ENCODE measurements at regions not wholly inside any gene's neighbourhood (a gene's known extent, or its start where the extent isn't known, plus 50 kb on each side); places are given as distances from the start of the nearest gene placed in this dataset.
"Not testable (repeated sequence)": the region's sequence is repeated elsewhere in the genome, so short reads cannot be mapped to it uniquely, and the experiment has no call there.

DNA sequence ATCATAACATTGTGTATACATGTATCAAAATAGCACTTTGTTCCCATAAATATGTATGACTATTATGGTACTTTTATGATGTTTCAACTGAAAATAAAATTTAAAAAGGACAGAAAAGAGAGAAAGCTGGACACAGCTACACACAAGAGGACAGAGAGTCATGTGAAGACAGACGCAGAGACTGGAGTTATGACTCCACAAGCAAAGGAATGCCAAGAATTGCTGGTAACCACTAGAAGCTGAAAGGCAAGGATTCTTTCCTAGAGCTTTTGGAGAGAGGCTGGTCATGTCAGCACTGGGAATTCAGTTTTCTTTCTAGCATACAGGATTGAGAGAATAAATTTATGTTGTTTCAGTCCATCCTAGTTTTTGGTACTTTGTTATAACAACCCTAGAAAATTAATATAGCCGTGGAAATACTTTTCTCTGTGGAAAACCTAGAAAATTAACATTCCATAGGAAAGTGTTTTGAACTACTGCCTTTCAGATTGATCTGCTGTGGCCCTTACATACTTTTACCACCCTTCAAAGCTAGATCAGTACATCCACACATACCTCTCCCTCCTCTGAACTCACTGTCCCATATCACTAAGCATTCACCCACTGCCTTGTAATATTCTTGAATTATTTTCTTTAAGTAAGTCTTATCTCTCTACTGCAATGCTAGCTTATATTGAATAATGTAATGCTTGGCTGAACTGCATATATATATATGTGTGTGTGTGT lies 575.3 kb downstream of the IPMK start:
- DNase-seq (ENCODE audit: low read depth in 2 of 2) = no peak

DNA sequence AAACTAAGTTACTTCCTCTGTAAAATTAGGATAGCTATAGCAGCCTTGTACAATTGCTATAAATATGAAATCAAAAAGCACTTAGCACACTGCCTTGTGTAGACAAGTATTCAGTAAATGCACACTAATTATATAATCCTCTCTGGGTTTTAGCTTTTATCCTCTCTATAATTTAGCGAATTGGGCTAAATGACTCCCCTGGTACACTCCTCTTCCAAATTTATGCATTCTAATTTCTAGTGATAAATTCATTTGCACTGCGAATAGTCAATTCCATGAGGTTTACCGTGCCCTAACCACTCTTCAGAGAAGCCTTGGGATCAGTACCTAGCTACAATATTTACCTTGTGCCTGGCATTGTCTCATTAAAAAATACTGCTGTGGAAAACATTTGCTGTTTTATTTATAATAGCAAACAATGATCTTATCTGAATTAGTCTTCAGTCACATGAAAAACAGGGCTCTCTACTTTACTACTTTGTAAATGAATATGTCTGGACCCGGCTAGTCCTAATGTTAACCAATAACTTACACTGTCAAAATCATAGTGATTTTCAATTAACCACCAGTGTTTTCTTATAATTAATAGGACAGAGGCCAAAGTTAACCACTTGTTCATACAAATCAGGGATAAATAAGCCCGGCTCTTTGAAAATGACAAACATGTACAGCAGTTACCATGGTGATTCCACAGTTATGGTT lies 577.9 kb downstream of the IPMK start:
- DNase-seq (ENCODE audit: low read depth in 2 of 2) = no peak

DNA sequence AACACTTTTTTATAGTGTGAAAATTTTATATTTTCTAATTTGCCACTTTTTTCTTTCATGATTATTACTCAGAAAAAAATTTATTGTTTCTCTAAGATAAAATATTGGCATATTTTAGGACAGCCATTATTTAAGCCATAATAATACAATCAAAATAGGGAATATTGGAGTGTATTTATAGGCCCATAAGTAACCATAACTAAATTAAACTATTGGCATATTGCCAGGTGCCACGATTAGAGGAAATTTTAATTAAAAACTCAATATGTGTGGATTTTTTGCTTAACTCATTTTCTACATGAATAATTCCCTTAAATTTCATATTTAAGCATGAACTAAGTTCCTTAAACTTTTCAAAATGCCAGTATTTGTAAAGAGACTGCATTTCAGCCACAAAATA lies 587.8 kb downstream of the IPMK start:
- DNase-seq (ENCODE audit: low read depth in 2 of 2) = no peak

DNA sequence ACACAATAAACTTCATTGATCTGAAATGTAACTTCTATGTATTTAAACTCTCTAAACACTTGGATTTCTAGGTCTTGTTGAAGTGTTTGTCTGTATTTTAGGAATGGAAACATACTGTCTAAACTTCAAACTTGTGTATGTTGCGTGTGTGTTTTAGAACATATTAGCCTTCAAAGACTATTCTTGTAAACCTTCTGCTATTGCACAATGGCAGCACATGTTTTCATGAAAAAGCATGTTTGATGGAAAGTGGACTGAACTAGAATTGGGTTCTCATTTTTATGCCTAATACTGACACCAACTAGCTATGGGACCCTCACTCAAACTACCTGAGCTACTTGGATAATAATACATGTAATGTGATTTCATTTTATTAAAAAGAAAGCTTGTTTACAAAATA lies 592.6 kb downstream of the IPMK start:
- no peak for DNase-seq (ENCODE audit: low read depth in 2 of 2)

DNA sequence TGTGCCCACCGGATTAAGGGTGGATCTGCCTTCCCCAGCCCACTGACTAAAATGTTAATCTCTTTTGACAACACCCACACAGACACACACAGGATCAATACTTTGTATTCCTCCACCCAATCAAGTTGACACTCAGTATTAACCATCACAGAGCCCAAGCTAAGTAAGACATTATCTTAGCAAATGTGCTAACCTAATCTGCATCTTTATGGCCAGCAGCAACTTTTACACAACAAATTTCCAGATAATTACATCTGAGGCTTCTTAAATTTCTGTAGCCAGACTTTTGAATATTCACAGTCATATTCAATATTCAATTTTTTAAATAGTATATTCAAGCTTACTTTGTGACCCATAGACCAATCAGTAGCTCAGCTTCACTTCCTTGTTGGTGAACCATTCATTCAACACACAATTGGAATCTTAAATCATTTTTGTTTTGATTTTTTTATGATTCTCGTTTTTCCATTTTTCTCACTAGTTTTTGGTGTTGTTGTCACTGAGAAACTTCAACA lies 594.2 kb downstream of the IPMK start:
- DNase-seq (ENCODE audit: low read depth in 2 of 2) = no peak

DNA sequence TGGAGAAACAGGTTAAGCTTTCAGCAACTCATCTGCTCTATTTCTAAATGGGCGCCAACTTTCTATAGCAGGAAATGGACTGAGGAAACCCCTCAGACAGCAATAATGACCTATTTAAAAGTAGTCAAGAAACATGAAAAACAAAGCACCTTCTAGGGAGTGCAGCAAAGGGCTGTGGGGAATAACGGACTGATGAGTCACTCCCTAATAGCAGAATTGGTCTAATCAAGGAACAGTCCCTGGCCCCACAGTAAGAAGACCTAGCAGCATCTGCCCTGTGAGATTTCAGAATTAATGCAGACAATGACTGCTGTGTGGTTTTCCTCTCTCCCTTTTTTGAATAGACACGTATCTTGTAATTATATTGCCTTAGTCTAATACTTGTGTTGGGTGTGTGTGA lies 602.9 kb downstream of the IPMK start:
- DNase-seq (ENCODE audit: low read depth in 2 of 2) = no peak

DNA sequence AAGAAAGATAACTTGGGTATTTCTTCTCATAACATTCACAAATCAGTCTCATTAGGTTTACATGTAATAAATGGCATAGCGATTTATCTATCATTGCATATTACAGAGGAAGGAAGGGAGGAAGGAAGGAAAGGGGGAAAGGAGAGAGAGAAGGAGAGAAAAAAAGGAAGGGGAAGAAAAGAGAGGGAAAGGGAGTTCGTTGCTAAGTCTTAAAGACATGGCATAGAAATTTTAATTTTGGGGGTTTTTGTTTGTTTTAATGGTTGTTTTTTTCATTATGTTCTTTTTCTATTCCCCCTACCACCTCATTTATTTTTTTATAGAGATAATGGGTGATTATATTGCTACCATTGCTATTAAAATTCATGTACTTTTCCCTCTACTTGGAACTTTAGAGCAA lies 604.3 kb downstream of the IPMK start:
- DNase-seq (ENCODE audit: low read depth in 2 of 2) = no peak

DNA sequence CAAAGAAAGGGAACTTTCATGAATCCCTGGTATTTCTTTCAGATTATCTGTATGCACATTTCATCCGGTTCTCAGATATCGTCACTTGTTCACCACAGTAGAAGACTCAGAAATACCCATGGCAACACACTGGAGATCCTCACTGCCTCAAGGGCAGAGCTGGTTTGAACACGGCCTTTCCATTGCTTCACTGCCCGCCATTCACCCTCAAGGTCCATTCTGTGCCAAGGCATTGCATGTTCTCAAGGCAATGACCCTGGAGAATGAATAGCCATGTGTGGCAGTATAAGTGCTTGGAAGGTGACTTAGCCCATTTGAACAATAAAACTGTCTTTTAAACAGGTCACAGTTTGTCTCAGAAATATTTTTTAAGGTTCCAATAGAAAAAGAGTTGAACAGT lies 606.5 kb downstream of the IPMK start:
- DNase-seq (ENCODE audit: low read depth in 2 of 2) = no peak

DNA sequence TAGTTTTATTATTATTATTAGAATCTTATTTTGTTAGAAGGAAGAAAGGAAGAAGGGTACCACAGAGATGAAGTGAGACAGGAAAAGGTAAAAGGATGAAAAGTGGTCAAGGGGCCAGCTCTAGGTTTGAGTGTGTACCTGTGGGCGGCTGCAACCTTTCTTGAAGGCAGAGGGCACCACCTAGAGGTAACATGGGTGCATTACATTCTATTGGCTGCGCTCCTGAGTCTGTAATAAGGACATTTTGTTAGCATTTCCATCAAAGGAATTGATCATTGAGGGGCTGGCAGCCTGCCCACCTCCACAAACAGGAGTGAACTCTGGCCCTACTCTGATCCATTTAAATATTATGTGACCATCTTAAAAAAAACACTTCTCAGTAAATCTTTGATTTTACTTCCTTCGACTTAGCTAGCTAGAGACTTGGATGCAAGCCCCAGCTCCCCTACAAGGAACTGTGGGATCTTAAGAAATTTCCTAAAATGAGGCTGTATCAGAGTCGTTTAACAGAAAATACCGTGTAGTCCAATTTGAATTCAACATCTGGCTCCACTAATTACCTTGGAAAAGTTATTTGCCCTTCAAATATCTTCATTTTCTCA lies 610.4 kb downstream of the IPMK start:
- peak in 1 of 2 donors; percentile 8 for DNase-seq (ENCODE audit: low read depth in 2 of 2)

DNA sequence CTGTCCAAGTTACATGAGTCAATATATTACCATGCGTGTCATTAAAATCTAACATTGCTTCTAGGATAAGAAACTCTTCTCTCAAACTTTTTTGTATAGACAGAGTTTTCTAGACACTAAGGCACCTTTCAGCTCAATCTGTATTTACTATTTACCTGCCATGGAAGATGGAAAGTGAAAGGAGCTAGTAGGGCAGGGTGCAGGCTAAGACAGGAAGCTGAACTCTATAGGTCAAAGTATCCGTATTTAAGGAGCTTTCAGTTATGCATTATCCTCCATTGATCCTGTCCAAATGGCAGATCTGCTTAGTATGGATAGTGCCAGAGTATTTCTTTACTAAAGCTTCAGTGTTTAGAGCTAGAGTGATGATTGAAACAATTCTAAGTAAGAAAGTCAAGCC lies 612.8 kb downstream of the IPMK start:
- no peak for DNase-seq (ENCODE audit: low read depth in 2 of 2)

DNA sequence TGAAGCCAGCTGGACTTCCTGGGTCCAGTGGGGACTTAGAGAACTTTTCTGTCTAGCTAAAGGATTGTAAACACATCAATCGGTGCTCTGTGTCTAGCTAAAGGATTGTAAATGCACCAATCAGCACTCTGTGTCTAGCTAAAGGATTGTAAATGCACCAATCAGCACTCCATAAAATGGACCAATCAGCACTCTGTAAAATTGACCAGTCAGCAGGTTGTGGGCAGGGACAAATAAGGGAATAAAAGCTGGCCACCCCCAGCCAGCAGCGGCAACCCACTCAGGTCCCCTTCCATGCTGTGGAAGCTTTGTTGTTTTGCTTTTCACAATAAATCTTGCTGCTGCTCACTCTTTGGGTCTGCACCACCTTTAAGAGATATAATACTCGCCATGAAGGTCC lies 622.6 kb downstream of the IPMK start:
- DNase-seq (ENCODE audit: low read depth in 2 of 2) = not testable (repeated sequence)

DNA sequence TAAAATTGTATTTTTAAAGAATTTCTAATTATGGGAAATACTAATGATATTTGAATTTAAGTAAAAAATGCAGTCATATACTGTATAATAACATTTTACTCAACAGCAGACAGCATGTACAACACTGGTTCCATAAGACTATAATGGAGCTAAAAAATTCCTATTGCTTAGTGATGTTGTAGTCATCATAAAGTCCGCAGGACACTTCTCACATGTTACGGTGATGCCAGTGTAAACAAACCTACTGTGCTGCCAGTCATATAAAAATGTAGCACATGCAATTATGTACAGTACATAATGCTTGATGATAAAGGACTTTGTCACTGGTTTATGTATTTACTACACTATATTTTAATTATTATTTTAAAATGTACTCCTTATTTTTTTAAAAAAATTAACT lies 629.3 kb downstream of the IPMK start:
- DNase-seq (ENCODE audit: low read depth in 2 of 2) = no peak

DNA sequence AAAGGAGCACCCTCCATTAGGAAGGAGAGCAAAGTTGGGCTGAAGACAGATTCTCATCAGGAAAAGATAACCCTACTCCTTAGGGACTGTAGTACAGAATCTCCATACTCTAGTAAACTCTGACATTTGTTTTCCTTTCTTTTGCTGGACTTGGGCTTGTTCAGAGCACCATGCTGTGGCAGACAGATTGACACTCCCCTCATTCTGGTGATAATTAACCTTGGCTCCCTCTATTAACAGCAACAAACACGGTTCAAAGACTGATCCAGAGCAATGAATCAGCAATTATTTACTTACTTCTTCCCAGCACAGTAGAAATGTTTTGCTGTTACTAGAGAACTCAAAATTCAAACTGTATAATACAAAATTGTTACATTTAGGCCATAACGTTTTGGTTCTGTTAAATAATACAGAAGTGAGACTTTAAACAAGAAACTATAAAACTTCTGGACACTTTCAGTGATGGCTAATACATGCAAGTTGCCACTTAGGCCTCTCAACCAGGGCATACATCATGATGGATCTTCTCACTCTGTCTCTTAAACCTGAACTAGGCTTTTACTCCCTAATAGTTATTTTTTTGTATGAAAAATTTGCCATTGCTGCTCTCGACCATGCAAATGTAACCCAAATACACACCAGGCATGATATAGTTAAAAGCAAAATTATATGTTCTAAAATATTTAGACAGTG lies 639.0 kb downstream of the IPMK start:
- DNase-seq (ENCODE audit: low read depth in 2 of 2) = no peak

DNA sequence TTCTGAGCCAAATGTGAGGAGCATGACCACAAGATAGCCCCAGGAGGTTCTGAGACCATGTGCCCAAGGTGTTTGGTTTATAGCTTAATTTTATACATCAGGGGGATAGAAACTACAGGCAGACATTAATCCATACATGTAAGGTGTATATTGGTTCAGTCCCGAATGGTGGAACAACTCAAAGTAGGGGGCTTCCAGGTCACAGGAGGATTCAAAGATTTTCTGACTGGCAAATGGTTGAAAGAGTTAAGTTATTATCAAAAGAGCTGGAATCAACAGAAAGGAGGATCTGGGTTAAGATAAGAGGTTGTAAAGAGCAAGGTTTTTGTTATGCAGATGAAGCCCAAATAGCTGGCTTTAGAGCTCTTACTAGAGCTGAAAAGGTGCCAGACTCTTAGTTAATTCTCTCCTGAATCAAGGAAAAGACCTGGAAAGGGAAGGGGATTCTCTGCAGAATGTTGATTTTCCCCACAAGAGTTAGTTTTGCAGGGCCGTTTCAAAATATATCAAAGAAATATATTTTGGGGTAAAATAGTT lies 640.0 kb downstream of the IPMK start:
- DNase-seq (ENCODE audit: low read depth in 2 of 2) = no peak

DNA sequence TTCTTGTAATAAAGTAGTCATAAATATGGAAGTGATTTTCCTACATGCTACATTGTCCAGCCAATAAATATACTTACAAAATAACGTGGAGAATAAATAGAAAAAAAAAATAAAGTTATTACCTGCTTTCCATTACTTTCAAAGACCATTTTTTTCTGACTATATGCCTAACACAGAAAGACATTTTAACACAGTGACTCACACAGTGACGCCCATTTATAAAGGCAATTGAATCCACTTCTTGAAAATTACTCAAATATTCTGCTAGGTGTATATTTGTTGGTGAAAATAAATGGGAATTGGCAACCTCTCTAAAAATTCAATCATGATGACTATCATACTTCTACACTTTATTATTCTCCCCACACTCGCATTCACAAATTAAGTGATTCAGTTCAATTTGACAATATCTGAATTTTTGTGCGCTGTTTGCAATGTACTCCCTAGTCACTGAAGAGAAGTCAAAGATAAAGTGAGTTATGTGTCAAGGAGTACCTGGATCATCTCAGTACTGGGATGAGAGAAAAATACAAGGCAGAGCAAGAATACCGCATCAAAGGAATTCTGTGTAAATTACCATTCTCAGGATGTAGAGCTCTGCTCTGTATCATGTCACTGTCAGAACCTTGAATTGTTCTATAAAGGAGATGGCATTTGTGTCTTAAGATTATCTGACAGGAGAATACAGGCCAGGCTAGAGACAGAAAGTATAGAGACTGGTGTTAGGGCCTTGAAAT lies 642.7 kb downstream of the IPMK start:
- DNase-seq (ENCODE audit: low read depth in 2 of 2) = no peak

DNA sequence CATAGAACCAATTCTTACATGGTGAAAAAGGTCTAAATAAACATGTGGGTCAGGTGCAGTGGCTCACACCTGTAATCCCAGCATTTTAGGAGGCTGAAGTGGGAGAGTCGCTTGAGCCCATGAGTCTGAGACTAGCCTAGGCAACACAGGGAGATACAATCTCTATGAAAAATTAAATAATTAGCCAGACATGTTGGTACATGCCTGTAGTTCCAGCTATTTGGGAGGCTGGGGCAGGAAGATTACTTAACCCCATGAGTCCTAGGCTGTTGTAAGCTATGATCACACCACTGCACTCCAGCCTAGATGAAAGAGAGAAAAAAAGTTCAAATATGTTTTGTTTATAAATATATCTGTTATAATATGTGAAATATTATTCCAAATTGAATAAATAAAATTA lies 643.6 kb downstream of the IPMK start:
- DNase-seq (ENCODE audit: low read depth in 2 of 2) = no peak

DNA sequence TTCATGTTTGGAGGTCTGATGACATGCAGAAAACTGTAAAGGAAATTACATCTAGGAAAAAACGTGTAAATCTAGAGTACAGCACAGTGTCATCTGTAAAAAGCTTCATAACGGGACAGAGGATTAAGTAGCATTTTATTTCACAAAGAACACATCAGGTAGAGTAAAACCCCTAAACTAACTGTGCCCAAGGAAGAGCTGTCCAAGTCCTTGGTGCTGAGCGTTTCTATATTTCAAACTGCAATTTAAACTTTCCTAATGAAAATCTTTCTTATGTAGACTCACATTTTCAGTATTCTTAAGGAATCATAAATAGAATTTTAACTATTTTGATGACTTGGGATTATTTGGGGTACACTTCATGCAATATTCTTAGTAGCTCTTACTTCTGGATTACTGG lies 646.2 kb downstream of the IPMK start:
- DNase-seq (ENCODE audit: low read depth in 2 of 2) = no peak

DNA sequence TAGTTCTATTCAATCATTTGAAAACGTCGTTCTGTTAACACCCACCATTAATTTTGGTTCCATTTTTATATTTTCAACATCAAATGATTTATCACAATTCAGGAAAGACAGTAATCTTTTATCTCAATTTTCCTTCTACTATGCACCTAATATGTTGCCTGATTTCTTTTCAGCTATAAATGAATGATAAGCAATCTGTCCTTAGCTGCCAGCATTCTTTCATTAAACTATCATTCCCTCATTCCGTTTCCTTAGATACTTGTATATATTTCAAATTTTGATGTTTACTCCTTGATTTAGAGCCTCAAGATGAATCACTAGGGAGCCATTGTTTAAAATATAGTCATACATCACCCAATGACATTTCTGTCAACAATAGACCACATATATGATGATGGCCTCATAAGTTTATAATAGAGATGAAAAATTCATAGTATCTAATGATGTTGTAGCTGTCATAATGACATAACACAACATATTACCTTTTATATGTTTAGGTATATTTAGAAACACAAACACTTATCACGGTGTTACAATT lies 661.7 kb downstream of the IPMK start:
- no peak for DNase-seq (ENCODE audit: low read depth in 2 of 2)

DNA sequence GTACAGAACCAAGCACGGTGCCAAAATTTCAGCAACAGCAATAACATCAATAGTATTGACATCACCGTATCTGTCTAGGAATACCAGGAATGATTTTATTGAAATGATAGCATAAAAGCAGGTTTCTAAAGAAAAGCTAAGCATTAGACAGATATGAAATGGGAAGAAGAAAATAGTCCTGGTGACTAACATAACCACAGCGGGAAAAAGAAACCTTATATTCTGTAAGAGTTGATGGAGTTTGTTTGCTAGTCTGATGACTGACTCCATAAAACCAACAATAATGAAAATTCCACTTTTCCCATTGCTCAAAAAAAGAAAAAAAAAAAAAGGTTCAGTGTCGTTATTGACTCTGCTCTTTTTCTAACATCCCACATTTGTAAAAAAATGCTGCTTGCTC lies 668.3 kb downstream of the IPMK start:
- no peak for DNase-seq (ENCODE audit: low read depth in 2 of 2)

DNA sequence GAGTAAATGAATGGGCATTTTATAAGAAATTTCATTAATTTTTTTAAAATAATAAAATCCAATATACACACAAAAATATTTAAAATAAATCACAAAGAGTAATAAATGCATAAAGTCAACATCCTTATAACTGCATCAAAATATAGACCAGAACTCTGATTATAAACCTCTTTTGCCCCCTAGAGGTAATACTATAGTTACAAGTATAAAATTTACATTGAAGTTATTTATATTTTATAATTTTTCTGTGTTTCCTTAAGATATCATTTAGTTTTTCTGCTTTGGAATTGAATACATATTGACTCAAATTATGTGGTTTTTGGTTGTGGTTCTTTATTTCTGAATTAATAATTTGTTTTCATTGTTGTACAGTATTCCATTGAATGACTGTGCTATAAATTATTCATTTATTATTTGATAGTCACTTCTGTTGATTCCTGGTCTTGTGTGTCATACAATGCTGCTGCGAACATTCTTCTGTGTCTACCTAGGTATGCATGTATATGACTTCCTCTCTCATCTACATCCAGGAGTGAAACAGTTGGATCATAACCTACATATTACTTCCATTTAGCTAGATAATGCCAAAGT lies 673.6 kb downstream of the IPMK start:
- no peak for DNase-seq (ENCODE audit: low read depth in 2 of 2)

DNA sequence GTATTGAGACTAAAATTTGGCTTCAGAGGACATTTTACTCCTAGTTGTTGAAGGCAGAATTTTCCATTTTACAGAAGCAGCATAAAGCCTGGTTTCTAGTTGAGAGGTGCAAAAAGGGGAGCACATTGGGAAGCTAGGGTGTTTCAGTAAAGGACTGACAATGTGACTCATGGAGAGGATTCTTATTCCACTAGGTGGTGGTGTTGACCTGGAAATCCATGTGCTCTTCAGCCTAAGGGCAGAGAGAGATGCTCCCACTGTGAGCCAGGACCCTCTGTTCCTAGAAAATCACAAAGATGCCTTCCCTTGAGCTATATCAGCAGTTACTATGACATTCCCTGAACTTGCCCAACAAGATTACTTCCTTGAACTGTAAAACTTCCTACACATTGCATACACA lies 687.8 kb downstream of the IPMK start:
- no peak for DNase-seq (ENCODE audit: low read depth in 2 of 2)
